KMS-11 (cell line): ENCODE measurements at regions not wholly inside any gene's neighbourhood (a gene's known extent, or its start where the extent isn't known, plus 50 kb on each side); places are given as distances from the start of the nearest gene placed in this dataset.

Experiments
- H2AFZ ChIP-seq: fragments of 200-600 bp; sonication (generic); 2 replicates; pipeline ENCODE4 v1.6.1; 2016; ENCODE audit warnings: antibody characterized with exemption, mixed run types, low read depth
- H3K27ac ChIP-seq: fragments of 200-600 bp; sonication (generic); 2 replicates; pipeline ENCODE4 v1.6.1; 2016; ENCODE audit warnings: mild to moderate bottlenecking, mixed run types
- H3K27me3 ChIP-seq: fragments of 200-600 bp; sonication (generic); 2 replicates; pipeline ENCODE4 v1.6.1; 2017; ENCODE audit warnings: mild to moderate bottlenecking, low read depth, mixed run types, moderate library complexity; ENCODE audit not compliant: insufficient read depth
- H3K36me3 ChIP-seq: fragments of 200-600 bp; sonication (generic); 2 replicates; pipeline ENCODE4 v1.6.1; 2017; ENCODE audit warnings: mild to moderate bottlenecking, mixed run types; ENCODE audit not compliant: insufficient read depth
- H3K4me1 ChIP-seq: fragments of 200-600 bp; sonication (generic); 2 replicates; pipeline ENCODE4 v1.6.1; 2016; ENCODE audit warnings: mild to moderate bottlenecking, low read depth, mixed run types; ENCODE audit not compliant: poor library complexity, severe bottlenecking
- H3K4me2 ChIP-seq: fragments of 200-600 bp; sonication (generic); 2 replicates; pipeline ENCODE4 v1.7.0; 2016; ENCODE audit warnings: mild to moderate bottlenecking, mixed run types
- H3K4me3 ChIP-seq: fragments of 200-600 bp; sonication (generic); IDR thresholded peaks from 2 replicates; pipeline ENCODE4 v1.6.1; 2017; ENCODE audit warnings: low read depth, low read length, mixed read lengths; ENCODE audit not compliant: insufficient read depth
- H3K79me2 ChIP-seq: fragments of 200-600 bp; sonication (generic); 2 replicates; pipeline ENCODE4 v1.6.1; 2016; ENCODE audit warnings: low read depth, mixed run types; ENCODE audit not compliant: insufficient read depth
- H3K9ac ChIP-seq: fragments of 200-600 bp; sonication (generic); 2 replicates; pipeline ENCODE4 v1.6.1; 2016; ENCODE audit warnings: mild to moderate bottlenecking, mixed run types
- H4K20me1 ChIP-seq: fragments of 200-600 bp; sonication (generic); 2 replicates; pipeline ENCODE4 v1.6.1; 2016; ENCODE audit warnings: mild to moderate bottlenecking, mixed run types; ENCODE audit not compliant: insufficient read depth
- CTCF ChIP-seq: fragments of 200-600 bp; sonication (generic); conservative IDR thresholded peaks from 2 replicates; pipeline ENCODE4 v1.6.1; 2017; ENCODE audit warnings: low read depth, mild to moderate bottlenecking, antibody characterized with exemption, low read length, moderate library complexity, mixed read lengths

- Histone ChIP-seq H2AFZ (no peak overlapping the region), H3K9ac (no peak overlapping the region), H3K4me2 (no peak overlapping the region), H4K20me1 (no peaks in the 10 kb centered on the region), H3K27ac (no peak overlapping the region), H3K36me3 (no peaks in the 10 kb centered on the region), H3K4me1 (no peaks in the 10 kb centered on the region), H3K27me3 (no peaks in the 10 kb centered on the region), H3K4me3 (no peak overlapping the region), H3K79me2 (no peaks in the 10 kb centered on the region)
- no peak for TF ChIP-seq CTCF
Observed at GRCh38 chr13:85333506-85334020, 465.7 kb downstream of the SLITRK6 start.

GRCh38 chr13:85332615-85333014 lies 466.6 kb downstream of the SLITRK6 start:
- Histone ChIP-seq H3K9ac (no peak overlapping the region), H3K4me3 (no peak overlapping the region), H3K4me1 (no peaks in the 10 kb centered on the region), H3K36me3 (no peaks in the 10 kb centered on the region), H3K4me2 (no peak overlapping the region), H4K20me1 (no peaks in the 10 kb centered on the region), H2AFZ (no peak overlapping the region), H3K27me3 (no peaks in the 10 kb centered on the region), H3K27ac (no peak overlapping the region), H3K79me2 (no peaks in the 10 kb centered on the region)
- no peak for TF ChIP-seq CTCF

- H3K9ac ChIP-seq: no peak overlapping the region
- no peaks in the 10 kb centered on the region for H3K27me3 ChIP-seq
- H3K4me1 ChIP-seq: no peaks in the 10 kb centered on the region
- H2AFZ ChIP-seq: no peak overlapping the region
- no peak overlapping the region for H3K4me3 ChIP-seq
- no peaks in the 10 kb centered on the region for H3K36me3 ChIP-seq
- TF ChIP-seq CTCF: no peak
- H4K20me1 ChIP-seq: no peaks in the 10 kb centered on the region
- no peak overlapping the region for H3K4me2 ChIP-seq
- H3K79me2 ChIP-seq: no peaks in the 10 kb centered on the region
- no peak overlapping the region for H3K27ac ChIP-seq
Observed at GRCh38 chr13:85321734-85322133, 477.5 kb downstream of the SLITRK6 start.

GRCh38 chr13:85317781-85318180 lies 481.4 kb downstream of the SLITRK6 start:
- no peak overlapping the region for H3K4me3 ChIP-seq
- H2AFZ ChIP-seq: no peak overlapping the region
- no peak overlapping the region for H3K9ac ChIP-seq
- H3K4me2 ChIP-seq: no peak overlapping the region
- H3K27me3 ChIP-seq: no peaks in the 10 kb centered on the region
- no peak for TF ChIP-seq CTCF
- no peaks in the 10 kb centered on the region for H4K20me1 ChIP-seq
- no peaks in the 10 kb centered on the region for H3K36me3 ChIP-seq
- no peak overlapping the region for H3K27ac ChIP-seq
- H3K4me1 ChIP-seq: no peaks in the 10 kb centered on the region
- H3K79me2 ChIP-seq: no peaks in the 10 kb centered on the region
